COLO829 (cell line): ENCODE measurements at regions not wholly inside any gene's neighbourhood (a gene's known extent, or its start where the extent isn't known, plus 50 kb on each side); places are given as distances from the start of the nearest gene placed in this dataset.

ENCODE experiments used
- DNase-seq: peaks from one replicate; pipeline ENCODE4 v3.0.0; 2012; ENCODE audit warnings: low spot score

- no peak for DNase-seq
Measured at GRCh38 chr2:19235308-19235707, 123.1 kb downstream of the OSR1 start.

- DNase-seq = no peak
Measured at GRCh38 chr2:19232312-19232711, 126.1 kb downstream of the OSR1 start.

- DNase-seq = no peak
Measured at GRCh38 chr2:19231625-19232024, 126.8 kb downstream of the OSR1 start.

- no peak for DNase-seq
Measured at GRCh38 chr2:19230626-19231025, 127.8 kb downstream of the OSR1 start.

DNA sequence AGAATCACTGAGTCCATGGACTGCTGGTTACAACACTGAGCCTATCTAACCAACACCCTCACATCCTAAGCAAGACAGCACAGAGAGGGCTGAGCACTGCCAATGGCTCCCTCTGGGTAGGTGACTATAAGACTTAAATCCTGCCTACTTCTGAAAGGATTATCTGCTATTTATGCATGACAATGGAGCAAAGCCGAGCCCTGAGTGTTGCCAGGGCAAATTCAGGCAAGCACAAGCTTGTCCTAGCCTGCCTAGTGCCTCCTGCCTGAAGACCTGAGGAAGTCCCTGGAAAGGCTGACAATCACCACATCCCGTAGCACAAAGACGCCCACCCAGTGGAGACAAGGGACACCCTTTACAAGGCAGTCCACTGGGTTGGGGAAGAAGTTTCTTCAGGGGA lies 129.7 kb downstream of the OSR1 start:
- DNase-seq = no peak

DNA sequence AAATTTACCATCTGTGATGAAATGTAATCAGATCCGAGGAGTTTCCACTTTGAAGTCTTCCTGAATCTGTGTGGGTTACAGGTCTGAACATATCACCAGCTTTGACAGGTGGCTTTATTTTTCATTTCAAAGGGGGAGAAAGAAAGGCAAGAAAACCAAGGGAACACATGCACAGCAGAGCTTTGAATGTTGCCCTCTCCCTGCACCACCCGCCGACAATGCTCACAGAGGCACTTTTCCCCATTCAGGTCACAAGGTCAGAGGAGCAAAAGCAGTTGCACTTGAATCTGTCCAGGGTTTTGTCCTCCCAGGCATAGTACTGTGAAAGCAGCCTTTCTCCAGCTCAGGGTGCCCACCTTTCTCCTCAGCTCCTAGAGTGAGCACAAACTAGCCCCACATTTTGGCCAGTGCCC lies 130.2 kb downstream of the OSR1 start:
- no peak for DNase-seq

DNA sequence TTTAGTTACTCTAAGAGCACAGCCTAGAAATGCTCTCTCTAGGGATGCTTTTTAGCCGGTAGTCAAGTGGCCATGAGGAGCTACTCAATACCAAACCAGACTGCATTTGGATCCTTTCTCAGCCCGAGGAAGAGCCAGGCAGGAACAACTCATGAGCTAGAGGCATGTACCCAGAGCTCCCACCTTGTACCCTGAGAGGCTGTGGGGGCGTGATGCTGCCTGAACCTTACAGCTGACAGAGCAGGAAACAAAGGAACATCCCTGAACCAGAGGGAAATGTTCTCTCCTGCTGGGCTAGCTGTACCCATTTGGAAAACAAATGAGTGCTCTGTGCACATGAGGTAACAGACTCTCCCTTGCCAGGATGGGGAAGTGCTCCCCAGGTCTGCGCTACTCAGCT lies 131.6 kb downstream of the OSR1 start:
- no peak for DNase-seq

GRCh38 chr2:19226386-19226785 lies 132.0 kb downstream of the OSR1 start:
- DNase-seq = no peak

DNA sequence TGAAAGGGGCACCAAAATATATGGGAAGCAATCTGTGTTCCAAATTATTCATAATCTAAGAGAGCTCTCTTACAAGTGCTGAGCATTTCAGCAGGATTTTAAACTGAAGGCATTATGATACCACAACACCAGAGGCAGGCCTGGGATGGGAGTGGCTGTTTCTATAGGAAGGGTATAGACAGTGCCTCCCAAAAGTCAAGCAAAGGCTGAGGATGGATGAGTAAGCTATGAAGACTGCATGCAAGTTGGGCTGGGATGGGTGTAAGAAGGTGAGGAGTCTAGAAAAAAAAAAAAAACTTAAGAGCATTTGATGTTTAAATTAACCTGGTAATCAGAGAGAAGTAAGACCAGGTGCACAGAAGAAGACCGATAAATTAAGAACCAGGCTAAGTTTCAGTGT lies 132.5 kb downstream of the OSR1 start:
- no peak for DNase-seq

- DNase-seq = no peak
Measured at GRCh38 chr2:19225126-19225525, 133.3 kb downstream of the OSR1 start.

DNA sequence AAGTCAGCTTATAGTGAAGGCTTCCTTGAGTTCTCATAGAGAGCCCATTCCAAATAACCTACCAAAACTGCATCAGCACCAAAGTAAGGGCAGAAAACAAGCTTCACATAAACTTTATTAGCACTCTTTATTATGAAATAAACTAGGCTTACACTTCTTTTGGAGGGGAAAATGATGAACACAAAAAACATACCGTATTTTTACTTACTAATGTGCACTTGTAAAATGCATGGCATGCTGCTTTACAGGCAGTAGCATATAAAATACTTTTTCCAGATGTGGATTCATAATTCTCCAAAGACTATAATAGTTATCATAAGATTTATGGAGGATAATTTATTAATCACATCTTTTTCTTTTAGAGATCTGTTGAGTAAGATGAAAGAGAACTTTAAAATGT lies 133.9 kb downstream of the OSR1 start:
- DNase-seq = no peak

- DNase-seq = no peak
Measured at GRCh38 chr2:19224011-19224410, 134.4 kb downstream of the OSR1 start.

DNA sequence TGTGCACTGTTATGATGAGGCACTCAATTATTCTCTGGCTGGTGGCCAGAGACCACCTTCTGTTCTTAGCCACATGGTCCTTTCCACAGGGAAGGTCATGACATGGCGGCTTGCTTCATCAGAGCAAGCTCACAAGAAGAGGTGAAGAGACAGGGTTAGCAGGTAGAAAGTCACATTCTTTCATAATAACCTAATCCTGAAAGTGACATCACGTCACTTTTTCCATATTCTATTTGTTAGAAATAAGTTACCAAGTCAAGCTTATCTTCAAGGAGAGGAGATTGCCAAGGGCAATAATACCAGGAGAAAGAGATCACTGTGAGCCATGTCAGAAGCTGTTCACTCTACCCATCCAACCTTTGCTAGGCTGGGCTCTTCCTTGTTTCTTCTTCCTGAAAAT lies 139.4 kb downstream of the OSR1 start:
- DNase-seq = no peak

GRCh38 chr2:19218166-19218565 lies 140.3 kb downstream of the OSR1 start:
- no peak for DNase-seq

DNA sequence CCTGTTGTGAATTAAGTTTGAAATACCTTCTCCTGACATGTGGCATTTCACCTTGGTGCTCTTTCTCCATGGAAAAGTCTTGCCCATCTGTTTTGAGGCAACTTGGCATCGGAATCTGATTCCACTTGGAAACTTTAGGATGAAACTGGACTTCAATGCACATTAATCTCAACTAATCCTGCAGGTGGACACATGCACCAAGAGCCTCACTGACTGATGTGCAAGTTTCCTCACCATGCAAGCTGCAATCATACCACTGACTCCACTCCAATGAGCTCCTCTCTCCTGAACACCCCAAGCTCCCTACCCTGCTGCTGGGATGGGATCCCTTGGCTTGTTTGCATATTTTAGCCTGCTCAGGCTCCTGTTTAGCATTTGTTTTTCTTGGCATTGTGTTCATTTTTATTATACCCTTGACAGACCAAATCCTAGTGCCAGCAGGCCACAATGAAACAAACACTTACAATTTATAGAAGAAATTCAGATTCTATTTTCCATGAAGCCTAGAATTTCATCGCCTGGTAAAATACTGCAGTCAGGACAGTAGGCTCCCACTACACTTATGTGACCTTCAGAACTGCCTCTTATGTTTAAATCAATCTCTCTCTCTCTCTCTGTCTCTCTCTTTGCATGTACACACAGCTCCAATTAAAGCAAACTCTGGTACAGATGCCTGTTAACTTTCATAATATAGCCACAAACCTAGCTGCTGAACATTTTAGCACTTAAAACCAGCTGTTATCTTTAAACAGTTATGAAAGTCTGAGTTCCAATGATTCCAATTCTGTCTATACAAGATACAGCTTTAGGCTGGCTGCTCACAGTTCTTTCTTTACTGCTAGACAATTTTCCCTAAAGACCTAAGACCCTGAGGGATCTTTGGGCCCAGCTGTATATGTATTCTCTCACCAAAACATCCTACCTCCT lies 141.5 kb downstream of the OSR1 start:
- no peak for DNase-seq

DNA sequence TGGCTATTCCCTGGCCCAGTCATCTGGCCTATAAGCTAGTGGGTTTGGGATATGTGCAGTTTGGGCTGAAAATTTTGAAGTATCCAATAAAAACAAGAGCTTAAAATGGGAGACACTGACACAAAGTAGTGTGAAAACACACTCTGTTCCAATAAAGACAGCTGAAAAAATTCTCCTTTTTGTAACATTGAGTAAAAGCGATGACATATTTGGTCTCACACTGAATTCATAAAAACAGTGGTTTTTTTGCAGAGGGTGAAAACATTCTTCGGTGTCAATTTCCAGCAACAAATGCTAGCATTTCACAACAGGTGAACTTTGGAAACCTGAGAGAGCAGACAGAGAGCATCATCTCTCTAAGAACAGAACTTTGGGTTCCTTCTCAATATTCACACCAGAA lies 142.2 kb downstream of the OSR1 start:
- DNase-seq = no peak

DNA sequence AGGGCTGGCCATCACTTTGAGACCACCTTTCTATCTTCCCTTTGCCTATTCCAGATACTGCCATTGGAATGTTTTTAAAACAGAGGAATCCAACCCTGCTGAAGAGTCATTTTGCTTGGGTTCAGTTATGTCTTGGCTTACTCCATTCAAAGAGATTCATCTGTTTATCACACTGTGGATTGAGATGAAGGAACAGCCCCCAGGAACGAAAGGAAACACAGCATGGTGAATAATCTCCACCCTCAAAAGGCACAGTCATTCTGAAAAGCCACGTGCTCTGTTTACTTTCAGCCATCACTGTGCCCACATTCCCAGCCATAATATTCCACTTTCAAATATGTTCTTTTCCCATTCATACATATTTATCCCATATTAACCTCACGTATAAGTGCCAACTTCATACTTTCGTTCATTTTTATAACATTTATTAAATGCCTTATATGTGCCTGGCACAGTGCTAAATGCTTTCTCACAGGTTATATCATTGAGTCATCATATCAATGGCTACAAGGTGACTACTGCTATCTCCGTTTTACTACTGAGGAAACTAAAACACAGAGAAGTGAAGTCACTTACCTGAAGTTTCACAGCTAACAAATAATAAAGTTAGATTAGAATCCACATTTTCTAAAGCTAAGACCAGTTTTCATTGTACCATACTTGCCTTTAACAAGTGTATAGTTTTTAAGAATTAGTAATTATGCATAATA lies 143.6 kb downstream of the OSR1 start:
- DNase-seq = no peak

- DNase-seq = no peak
Measured at GRCh38 chr2:19209575-19210341, 148.7 kb downstream of the OSR1 start.

GRCh38 chr2:19208479-19209199 lies 149.8 kb downstream of the OSR1 start:
- no peak for DNase-seq

GRCh38 chr2:19207452-19207851 lies 151.0 kb downstream of the OSR1 start:
- DNase-seq = no peak

- DNase-seq = no peak
Measured at GRCh38 chr2:19205983-19206533, 152.4 kb downstream of the OSR1 start.

- DNase-seq = no peak
Measured at GRCh38 chr2:19203866-19204265, 154.6 kb downstream of the OSR1 start.
